ENCODE measurements at regions not wholly inside any gene's neighbourhood (a gene's known extent, or its start where the extent isn't known, plus 50 kb on each side); places are given as distances from the start of the nearest gene placed in this dataset.
"Not testable (repeated sequence)": the region's sequence is repeated elsewhere in the genome, so short reads cannot be mapped to it uniquely, and the experiment has no call there.

GRCh38 chr3:66825375-66825774 lies 172.7 kb upstream of the KBTBD8 start:
- Histone ChIP-seq H3K27ac (ENCODE audit: low read length) (no peak overlapping the region), H3K9ac (ENCODE audit: low read length in 2 of 2) (no peak overlapping the region), H3K4me1 (ENCODE audit: control insufficient read depth, insufficient read depth, low read length) (no peaks in the 10 kb centered on the region), H3K36me3 (ENCODE audit: control insufficient read depth in 2 of 2, insufficient read depth in 2 of 2, low read length in 2 of 2) (no peaks in the 10 kb centered on the region), H3K4me3 (ENCODE audit: low read length in 2 of 2) (no peak overlapping the region), H3K9me3 (ENCODE audit: control insufficient read depth in 2 of 2, low read length in 2 of 2) (no peaks in the 10 kb centered on the region), H3K27me3 (ENCODE audit: control insufficient read depth in 1 of 2, insufficient read depth in 2 of 2, low read length in 2 of 2) (peaks cover 0 to 2% of the 10 kb centered on the region in 2 donors)

- no peaks in the 10 kb centered on the region for H3K4me1 ChIP-seq (ENCODE audit: control insufficient read depth, insufficient read depth, low read length)
- no peak overlapping the region for H3K4me3 ChIP-seq (ENCODE audit: low read length in 2 of 2)
- H3K27me3 ChIP-seq (ENCODE audit: control insufficient read depth in 1 of 2, insufficient read depth in 2 of 2, low read length in 2 of 2): peaks cover 0 to 2% of the 10 kb centered on the region in 2 donors
- H3K27ac ChIP-seq (ENCODE audit: low read length): no peak overlapping the region
- no peaks in the 10 kb centered on the region for H3K36me3 ChIP-seq (ENCODE audit: control insufficient read depth in 2 of 2, insufficient read depth in 2 of 2, low read length in 2 of 2)
- no peaks in the 10 kb centered on the region for H3K9me3 ChIP-seq (ENCODE audit: control insufficient read depth in 2 of 2, low read length in 2 of 2)
- H3K9ac ChIP-seq (ENCODE audit: low read length in 2 of 2): no peak overlapping the region
These were observed 170.4 kb upstream of the KBTBD8 start for GRCh38 chr3:66827726-66828125.

- no peaks in the 10 kb centered on the region for H3K36me3 ChIP-seq (ENCODE audit: control insufficient read depth in 2 of 2, insufficient read depth in 2 of 2, low read length in 2 of 2)
- no peak overlapping the region for H3K4me3 ChIP-seq (ENCODE audit: low read length in 2 of 2)
- H3K9ac ChIP-seq (ENCODE audit: low read length in 2 of 2): no peak overlapping the region
- no peaks in the 10 kb centered on the region for H3K4me1 ChIP-seq (ENCODE audit: control insufficient read depth, insufficient read depth, low read length)
- H3K27ac ChIP-seq (ENCODE audit: low read length): no peak overlapping the region
- no peaks in the 10 kb centered on the region for H3K9me3 ChIP-seq (ENCODE audit: control insufficient read depth in 2 of 2, low read length in 2 of 2)
- H3K27me3 ChIP-seq (ENCODE audit: control insufficient read depth in 1 of 2, insufficient read depth in 2 of 2, low read length in 2 of 2): peaks cover 0 to 2% of the 10 kb centered on the region in 2 donors
These were observed 169.8 kb upstream of the KBTBD8 start for GRCh38 chr3:66828303-66828702.

GRCh38 chr3:66830301-66830700 lies 167.8 kb upstream of the KBTBD8 start:
- Histone ChIP-seq H3K27ac (ENCODE audit: low read length) (no peak overlapping the region), H3K27me3 (ENCODE audit: control insufficient read depth in 1 of 2, insufficient read depth in 2 of 2, low read length in 2 of 2) (peaks cover 0 to 2% of the 10 kb centered on the region in 2 donors), H3K4me3 (ENCODE audit: low read length in 2 of 2) (no peak overlapping the region), H3K4me1 (ENCODE audit: control insufficient read depth, insufficient read depth, low read length) (no peaks in the 10 kb centered on the region), H3K9ac (ENCODE audit: low read length in 2 of 2) (no peak overlapping the region), H3K36me3 (ENCODE audit: control insufficient read depth in 2 of 2, insufficient read depth in 2 of 2, low read length in 2 of 2) (no peaks in the 10 kb centered on the region), H3K9me3 (ENCODE audit: control insufficient read depth in 2 of 2, low read length in 2 of 2) (no peaks in the 10 kb centered on the region)

GRCh38 chr3:66831931-66832330 lies 166.2 kb upstream of the KBTBD8 start:
- Histone ChIP-seq H3K36me3 (ENCODE audit: control insufficient read depth in 2 of 2, insufficient read depth in 2 of 2, low read length in 2 of 2) (no peaks in the 10 kb centered on the region), H3K9ac (ENCODE audit: low read length in 2 of 2) (no peak overlapping the region), H3K27me3 (ENCODE audit: control insufficient read depth in 1 of 2, insufficient read depth in 2 of 2, low read length in 2 of 2) (peaks cover 0 to 2% of the 10 kb centered on the region in 2 donors), H3K27ac (ENCODE audit: low read length) (no peak overlapping the region), H3K4me3 (ENCODE audit: low read length in 2 of 2) (no peak overlapping the region), H3K4me1 (ENCODE audit: control insufficient read depth, insufficient read depth, low read length) (no peaks in the 10 kb centered on the region), H3K9me3 (ENCODE audit: control insufficient read depth in 2 of 2, low read length in 2 of 2) (no peaks in the 10 kb centered on the region)

GRCh38 chr3:66836363-66837152 lies 161.5 kb upstream of the KBTBD8 start:
- no peaks in the 10 kb centered on the region for H3K36me3 ChIP-seq (ENCODE audit: control insufficient read depth in 2 of 2, insufficient read depth in 2 of 2, low read length in 2 of 2)
- no peaks in the 10 kb centered on the region for H3K4me1 ChIP-seq (ENCODE audit: control insufficient read depth, insufficient read depth, low read length)
- H3K9ac ChIP-seq (ENCODE audit: low read length in 2 of 2): no peak overlapping the region
- no peak overlapping the region for H3K4me3 ChIP-seq (ENCODE audit: low read length in 2 of 2)
- no peaks in the 10 kb centered on the region for H3K9me3 ChIP-seq (ENCODE audit: control insufficient read depth in 2 of 2, low read length in 2 of 2)
- H3K27me3 ChIP-seq (ENCODE audit: control insufficient read depth in 1 of 2, insufficient read depth in 2 of 2, low read length in 2 of 2): peaks cover 0 to 2% of the 10 kb centered on the region in 2 donors
- no peak overlapping the region for H3K27ac ChIP-seq (ENCODE audit: low read length)

- H3K4me3 ChIP-seq (ENCODE audit: low read length in 2 of 2): no peak overlapping the region
- no peak overlapping the region for H3K27ac ChIP-seq (ENCODE audit: low read length)
These were observed 159.4 kb upstream of the KBTBD8 start for GRCh38 chr3:66838704-66839103.

GRCh38 chr3:66839508-66839907 lies 158.6 kb upstream of the KBTBD8 start:
- Histone ChIP-seq H3K9me3 (ENCODE audit: control insufficient read depth in 2 of 2, low read length in 2 of 2) (no peaks in the 10 kb centered on the region), H3K27me3 (ENCODE audit: control insufficient read depth in 1 of 2, insufficient read depth in 2 of 2, low read length in 2 of 2) (peaks cover 0 to 2% of the 10 kb centered on the region in 2 donors), H3K4me1 (ENCODE audit: control insufficient read depth, insufficient read depth, low read length) (no peaks in the 10 kb centered on the region), H3K9ac (ENCODE audit: low read length in 2 of 2) (no peak overlapping the region), H3K4me3 (ENCODE audit: low read length in 2 of 2) (no peak overlapping the region), H3K27ac (ENCODE audit: low read length) (no peak overlapping the region), H3K36me3 (ENCODE audit: control insufficient read depth in 2 of 2, insufficient read depth in 2 of 2, low read length in 2 of 2) (no peaks in the 10 kb centered on the region)

More at GRCh38 chr3:66838704-66839103, 159.4 kb upstream of the KBTBD8 start:
- Histone ChIP-seq H3K9me3 (ENCODE audit: control insufficient read depth in 2 of 2, low read length in 2 of 2) (no peaks in the 10 kb centered on the region), H3K9ac (ENCODE audit: low read length in 2 of 2) (no peak overlapping the region), H3K4me1 (ENCODE audit: control insufficient read depth, insufficient read depth, low read length) (no peaks in the 10 kb centered on the region), H3K27me3 (ENCODE audit: control insufficient read depth in 1 of 2, insufficient read depth in 2 of 2, low read length in 2 of 2) (peaks cover 0 to 2% of the 10 kb centered on the region in 2 donors), H3K36me3 (ENCODE audit: control insufficient read depth in 2 of 2, insufficient read depth in 2 of 2, low read length in 2 of 2) (no peaks in the 10 kb centered on the region)

GRCh38 chr3:66842761-66843464 lies 155.2 kb upstream of the KBTBD8 start:
- not testable (repeated sequence) for H3K9me3 ChIP-seq (ENCODE audit: control insufficient read depth in 2 of 2, low read length in 2 of 2); H3K27ac ChIP-seq (ENCODE audit: low read length); H3K9ac ChIP-seq (ENCODE audit: low read length in 2 of 2)

GRCh38 chr3:66851894-66852613 lies 146.1 kb upstream of the KBTBD8 start:
- Histone ChIP-seq H3K4me1 (ENCODE audit: control insufficient read depth, insufficient read depth, low read length) (no peaks in the 10 kb centered on the region), H3K36me3 (ENCODE audit: control insufficient read depth in 2 of 2, insufficient read depth in 2 of 2, low read length in 2 of 2) (no peaks in the 10 kb centered on the region), H3K4me3 (ENCODE audit: low read length in 2 of 2) (no peak overlapping the region), H3K9ac (ENCODE audit: low read length in 2 of 2) (no peak overlapping the region), H3K27ac (ENCODE audit: low read length) (no peak overlapping the region), H3K27me3 (ENCODE audit: control insufficient read depth in 1 of 2, insufficient read depth in 2 of 2, low read length in 2 of 2) (no peaks in the 10 kb centered on the region), H3K9me3 (ENCODE audit: control insufficient read depth in 2 of 2, low read length in 2 of 2) (no peaks in the 10 kb centered on the region)

More at GRCh38 chr3:66842761-66843464, 155.2 kb upstream of the KBTBD8 start:
- not testable (repeated sequence) for H3K27me3 ChIP-seq (ENCODE audit: control insufficient read depth in 1 of 2, insufficient read depth in 2 of 2, low read length in 2 of 2); H3K4me1 ChIP-seq (ENCODE audit: control insufficient read depth, insufficient read depth, low read length); H3K4me3 ChIP-seq (ENCODE audit: low read length in 2 of 2); H3K36me3 ChIP-seq (ENCODE audit: control insufficient read depth in 2 of 2, insufficient read depth in 2 of 2, low read length in 2 of 2)
